ENCODE measurements at regions not wholly inside any gene's neighbourhood (a gene's known extent, or its start where the extent isn't known, plus 50 kb on each side); places are given as distances from the start of the nearest gene placed in this dataset.

DNA sequence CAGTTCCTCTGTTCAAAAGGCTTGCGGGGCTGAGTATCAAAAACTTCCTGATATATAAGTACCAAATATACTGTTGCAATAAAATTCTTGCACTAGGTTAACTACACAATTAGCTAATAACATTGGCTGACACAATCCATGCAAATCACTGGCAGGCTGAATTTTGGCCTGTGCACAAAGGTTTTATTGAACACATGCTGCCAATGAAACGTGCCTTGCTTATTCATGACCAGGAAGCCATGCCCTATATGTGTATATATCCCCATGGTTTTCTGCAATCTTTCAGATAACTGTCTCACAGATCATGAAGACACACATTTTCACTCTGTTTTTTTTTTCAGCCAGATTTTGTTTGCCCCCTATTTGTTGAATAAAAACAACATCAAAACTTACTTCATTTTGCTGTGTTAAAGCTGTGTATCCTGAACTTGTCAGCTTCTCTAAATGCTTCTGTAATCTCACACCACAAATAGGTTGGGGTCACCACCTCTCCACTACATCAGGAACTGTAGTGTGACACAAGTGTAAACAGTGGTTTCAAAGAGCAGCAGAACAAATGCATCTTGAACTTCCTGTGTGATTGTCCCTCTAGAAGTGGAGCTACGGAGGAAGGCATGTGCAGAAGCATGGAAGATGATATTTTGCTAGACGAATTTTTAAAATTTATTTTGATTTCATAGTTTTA, 920.7 kb upstream of the NR2F2 start:
- no CpG with 5 or more reads among the region's 4 CpGs for WGBS (ENCODE audit: extremely low coverage, insufficient coverage, low lambda C conversion rate)
- no peak for DNase-seq
- H2AK5ac ChIP-seq (ENCODE audit: low read length) = no peak overlapping the region

DNA sequence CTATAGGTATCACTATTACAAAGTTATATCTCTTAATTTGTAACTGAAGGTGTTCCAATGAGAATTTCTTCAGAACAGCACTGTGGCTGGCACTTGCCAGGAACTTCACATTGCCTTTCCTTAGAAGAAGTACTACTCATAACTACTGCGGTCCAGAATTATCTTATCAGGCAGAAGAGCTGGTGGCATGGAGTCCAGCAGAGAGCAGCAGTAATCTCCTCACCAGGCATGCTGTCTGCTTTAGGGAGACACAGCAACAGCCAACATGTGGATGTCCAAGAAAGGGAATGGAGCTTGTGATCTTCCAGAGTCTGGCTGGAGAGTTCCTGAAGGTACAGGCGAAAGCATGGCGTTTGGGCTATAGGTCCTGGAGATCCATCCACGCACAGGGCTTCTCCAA, 919.7 kb upstream of the NR2F2 start:
- Histone ChIP-seq H3K79me1 (ENCODE audit: low read length) (no peaks in the 10 kb centered on the region), H2BK120ac (ENCODE audit: low read depth, low read length) (no peak overlapping the region), H4K5ac (ENCODE audit: low read length) (no peak overlapping the region), H3K4me1 (ENCODE audit: control insufficient read depth, low read depth, low read length) (no peaks in the 10 kb centered on the region), H3K23ac (ENCODE audit: low read length) (no peak overlapping the region), H3K27ac (ENCODE audit: low read depth, low read length) (no peak overlapping the region), H3K79me2 (ENCODE audit: control insufficient read depth, insufficient read depth, low read length) (no peaks in the 10 kb centered on the region), H2BK5ac (ENCODE audit: low read length) (no peak overlapping the region), H2BK15ac (replicated peaks; ENCODE audit: low read depth) (no peak overlapping the region), H3K9ac (ENCODE audit: low read length) (no peak overlapping the region), H3K27me3 (ENCODE audit: insufficient read depth, low read length, poor library complexity) (no peaks in the 10 kb centered on the region), H3K4ac (ENCODE audit: low read depth, low read length) (no peak overlapping the region), H3K4me3 (ENCODE audit: low read length) (no peak overlapping the region), H4K8ac (ENCODE audit: low read depth, low read length) (no peak overlapping the region), H3K56ac (ENCODE audit: low read length) (no peak overlapping the region), H2AK5ac (ENCODE audit: low read length) (no peak overlapping the region), H3K18ac (ENCODE audit: low read length) (no peak overlapping the region), H3K36me3 (ENCODE audit: control insufficient read depth, insufficient read depth, low read length) (no peaks in the 10 kb centered on the region), H3K4me2 (ENCODE audit: low read length) (no peak overlapping the region)
- WGBS (ENCODE audit: extremely low coverage, insufficient coverage, low lambda C conversion rate) = no CpG with 5 or more reads among the region's 4 CpGs
- DNase-seq = peak; percentile 10

More for the DNA sequence above, 920.7 kb upstream of the NR2F2 start:
- H3K4me1 ChIP-seq (ENCODE audit: control insufficient read depth, low read depth, low read length) = no peaks in the 10 kb centered on the region
- H2BK5ac ChIP-seq (ENCODE audit: low read length) = no peak overlapping the region
- H3K27me3 ChIP-seq (ENCODE audit: insufficient read depth, low read length, poor library complexity) = no peaks in the 10 kb centered on the region
- H3K56ac ChIP-seq (ENCODE audit: low read length) = no peak overlapping the region
- no peak overlapping the region for H3K4ac ChIP-seq (ENCODE audit: low read depth, low read length)
- no peak overlapping the region for H3K4me3 ChIP-seq (ENCODE audit: low read length)
- no peaks in the 10 kb centered on the region for H3K79me2 ChIP-seq (ENCODE audit: control insufficient read depth, insufficient read depth, low read length)
- H3K79me1 ChIP-seq (ENCODE audit: low read length) = no peaks in the 10 kb centered on the region
- no peak overlapping the region for H4K5ac ChIP-seq (ENCODE audit: low read length)
- H2BK15ac ChIP-seq (replicated peaks; ENCODE audit: low read depth) = no peak overlapping the region
- no peak overlapping the region for H3K18ac ChIP-seq (ENCODE audit: low read length)
- no peak overlapping the region for H4K8ac ChIP-seq (ENCODE audit: low read depth, low read length)
- no peak overlapping the region for H3K4me2 ChIP-seq (ENCODE audit: low read length)
- no peaks in the 10 kb centered on the region for H3K36me3 ChIP-seq (ENCODE audit: control insufficient read depth, insufficient read depth, low read length)
- H2BK120ac ChIP-seq (ENCODE audit: low read depth, low read length) = no peak overlapping the region
- no peak overlapping the region for H3K23ac ChIP-seq (ENCODE audit: low read length)
- H3K9ac ChIP-seq (ENCODE audit: low read length) = no peak overlapping the region
- no peak overlapping the region for H3K27ac ChIP-seq (ENCODE audit: low read depth, low read length)

DNA sequence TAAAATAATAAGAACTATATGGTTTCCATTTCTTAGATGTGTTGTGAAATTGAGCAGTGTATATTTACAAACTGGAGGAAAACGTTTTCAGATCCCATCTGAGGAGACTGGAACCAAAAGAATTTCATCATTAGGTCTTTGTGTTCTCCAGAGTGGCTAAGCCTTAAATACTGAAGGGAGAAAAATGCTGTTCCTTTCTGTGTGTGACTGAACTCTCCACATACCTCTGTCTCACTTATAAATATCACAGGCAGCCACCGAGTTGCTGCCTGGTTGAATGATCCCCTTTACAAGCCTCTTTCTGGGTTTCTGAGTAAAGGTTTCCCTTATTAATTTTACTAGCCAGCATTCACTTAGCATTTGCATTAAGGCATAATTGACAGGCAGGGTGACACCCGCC, 913.9 kb upstream of the NR2F2 start:
- no peak overlapping the region for H2AK5ac ChIP-seq (ENCODE audit: low read length)
- H2BK5ac ChIP-seq (ENCODE audit: low read length) = no peak overlapping the region
- H3K4me2 ChIP-seq (ENCODE audit: low read length) = no peak overlapping the region
- H3K79me2 ChIP-seq (ENCODE audit: control insufficient read depth, insufficient read depth, low read length) = no peaks in the 10 kb centered on the region
- WGBS (ENCODE audit: extremely low coverage, insufficient coverage, low lambda C conversion rate) = no CpG with 5 or more reads among the region's 3 CpGs
- H3K23ac ChIP-seq (ENCODE audit: low read length) = no peak overlapping the region
- no peak overlapping the region for H3K9ac ChIP-seq (ENCODE audit: low read length)
- no peaks in the 10 kb centered on the region for H3K4me1 ChIP-seq (ENCODE audit: control insufficient read depth, low read depth, low read length)
- no peak overlapping the region for H3K27ac ChIP-seq (ENCODE audit: low read depth, low read length)
- H3K27me3 ChIP-seq (ENCODE audit: insufficient read depth, low read length, poor library complexity) = no peaks in the 10 kb centered on the region
- H4K5ac ChIP-seq (ENCODE audit: low read length) = no peak overlapping the region
- no peaks in the 10 kb centered on the region for H3K36me3 ChIP-seq (ENCODE audit: control insufficient read depth, insufficient read depth, low read length)
- H4K8ac ChIP-seq (ENCODE audit: low read depth, low read length) = no peak overlapping the region
- H3K4ac ChIP-seq (ENCODE audit: low read depth, low read length) = no peak overlapping the region
- no peak for DNase-seq
- H3K4me3 ChIP-seq (ENCODE audit: low read length) = no peak overlapping the region
- no peak overlapping the region for H3K18ac ChIP-seq (ENCODE audit: low read length)
- no peak overlapping the region for H2BK15ac ChIP-seq (replicated peaks; ENCODE audit: low read depth)
- no peak overlapping the region for H3K56ac ChIP-seq (ENCODE audit: low read length)
- no peak overlapping the region for H2BK120ac ChIP-seq (ENCODE audit: low read depth, low read length)
- H3K79me1 ChIP-seq (ENCODE audit: low read length) = no peaks in the 10 kb centered on the region

DNA sequence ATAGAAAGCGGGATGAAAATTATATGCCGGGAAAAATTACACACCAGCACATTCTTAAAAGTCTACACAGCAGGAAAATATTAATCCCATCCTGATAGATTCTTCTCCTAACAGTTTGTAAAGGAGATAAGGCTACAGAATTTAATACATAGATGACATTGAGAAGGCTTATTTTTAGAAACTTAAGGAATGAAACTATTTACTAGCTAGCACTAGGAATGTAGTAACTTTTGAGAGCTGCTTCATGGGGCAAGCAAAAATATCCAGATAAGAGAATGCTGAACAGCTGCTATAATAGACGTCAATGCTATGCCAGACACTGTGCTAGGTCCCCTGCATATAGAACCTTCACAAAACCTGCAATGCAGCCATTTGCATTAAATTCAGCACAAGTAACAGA, 912.7 kb upstream of the NR2F2 start:
- Histone ChIP-seq H3K18ac (ENCODE audit: low read length) (no peak overlapping the region), H3K4me2 (ENCODE audit: low read length) (no peak overlapping the region), H3K4me3 (ENCODE audit: low read length) (no peak overlapping the region), H2BK15ac (replicated peaks; ENCODE audit: low read depth) (no peak overlapping the region), H4K5ac (ENCODE audit: low read length) (no peak overlapping the region), H3K4ac (ENCODE audit: low read depth, low read length) (no peak overlapping the region), H3K56ac (ENCODE audit: low read length) (no peak overlapping the region), H3K4me1 (ENCODE audit: control insufficient read depth, low read depth, low read length) (no peaks in the 10 kb centered on the region), H2BK5ac (ENCODE audit: low read length) (no peak overlapping the region), H3K79me2 (ENCODE audit: control insufficient read depth, insufficient read depth, low read length) (no peaks in the 10 kb centered on the region), H3K9ac (ENCODE audit: low read length) (no peak overlapping the region), H2AK5ac (ENCODE audit: low read length) (no peak overlapping the region), H4K8ac (ENCODE audit: low read depth, low read length) (no peak overlapping the region), H3K27ac (ENCODE audit: low read depth, low read length) (no peak overlapping the region), H2BK120ac (ENCODE audit: low read depth, low read length) (no peak overlapping the region), H3K23ac (ENCODE audit: low read length) (no peak overlapping the region), H3K27me3 (ENCODE audit: insufficient read depth, low read length, poor library complexity) (no peaks in the 10 kb centered on the region), H3K79me1 (ENCODE audit: low read length) (no peaks in the 10 kb centered on the region), H3K36me3 (ENCODE audit: control insufficient read depth, insufficient read depth, low read length) (no peaks in the 10 kb centered on the region)
- DNase-seq = no peak
- WGBS (ENCODE audit: extremely low coverage, insufficient coverage, low lambda C conversion rate) = no CpG with 5 or more reads among the region's 3 CpGs

DNA sequence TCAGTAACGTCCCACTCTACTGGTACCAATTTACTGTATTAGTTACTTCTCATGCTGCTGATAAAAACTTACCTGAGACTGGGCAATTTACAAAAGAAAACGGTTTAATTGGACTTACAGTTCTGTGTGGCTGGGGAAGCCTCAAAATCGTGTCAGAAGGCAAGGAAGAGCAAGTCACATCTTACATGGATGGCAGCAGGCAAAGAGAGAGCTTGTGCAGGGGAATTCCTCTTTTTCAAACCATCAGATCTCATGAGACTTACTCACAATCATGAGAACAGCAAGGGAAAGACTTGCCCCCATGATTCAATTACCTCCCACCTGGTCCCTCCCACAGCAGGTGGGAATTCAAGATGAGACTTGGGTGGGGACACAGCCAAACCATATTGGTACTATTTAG, 908.2 kb upstream of the NR2F2 start:
- Histone ChIP-seq H3K23ac (ENCODE audit: low read length) (no peak overlapping the region), H3K56ac (ENCODE audit: low read length) (no peak overlapping the region), H3K4me1 (ENCODE audit: control insufficient read depth, low read depth, low read length) (no peaks in the 10 kb centered on the region), H3K27ac (ENCODE audit: low read depth, low read length) (no peak overlapping the region), H3K4me2 (ENCODE audit: low read length) (no peak overlapping the region), H3K4ac (ENCODE audit: low read depth, low read length) (no peak overlapping the region), H3K79me2 (ENCODE audit: control insufficient read depth, insufficient read depth, low read length) (no peaks in the 10 kb centered on the region), H2BK15ac (replicated peaks; ENCODE audit: low read depth) (no peak overlapping the region), H3K36me3 (ENCODE audit: control insufficient read depth, insufficient read depth, low read length) (no peaks in the 10 kb centered on the region), H2AK5ac (ENCODE audit: low read length) (no peak overlapping the region), H2BK5ac (ENCODE audit: low read length) (no peak overlapping the region), H3K79me1 (ENCODE audit: low read length) (no peaks in the 10 kb centered on the region), H4K5ac (ENCODE audit: low read length) (no peak overlapping the region), H2BK120ac (ENCODE audit: low read depth, low read length) (no peak overlapping the region), H3K18ac (ENCODE audit: low read length) (no peak overlapping the region), H3K4me3 (ENCODE audit: low read length) (no peak overlapping the region), H4K8ac (ENCODE audit: low read depth, low read length) (no peak overlapping the region), H3K9ac (ENCODE audit: low read length) (no peak overlapping the region), H3K27me3 (ENCODE audit: insufficient read depth, low read length, poor library complexity) (no peaks in the 10 kb centered on the region)
- WGBS (ENCODE audit: extremely low coverage, insufficient coverage, low lambda C conversion rate) = no CpG with 5 or more reads among the region's 3 CpGs
- DNase-seq = no peak

DNA sequence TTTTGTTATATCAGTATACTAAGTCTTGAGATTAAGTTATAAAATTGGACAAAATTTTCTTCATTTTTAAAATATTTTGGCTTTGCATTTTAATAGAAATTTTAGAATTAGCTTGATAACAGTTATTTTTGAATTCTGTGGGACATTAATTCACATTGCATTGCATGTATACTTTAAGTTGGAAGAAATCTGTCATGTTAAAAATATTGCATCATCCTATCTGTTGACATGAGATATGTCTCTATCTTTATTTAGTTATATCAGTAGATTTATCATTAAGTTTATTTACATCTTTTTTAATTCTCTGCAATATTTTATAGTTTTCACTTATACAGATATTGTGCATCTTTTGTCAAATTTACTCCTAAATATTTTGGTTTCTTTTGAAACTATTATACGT, 904.6 kb upstream of the NR2F2 start:
- H2BK15ac ChIP-seq (replicated peaks; ENCODE audit: low read depth) = no peak overlapping the region
- no peaks in the 10 kb centered on the region for H3K79me2 ChIP-seq (ENCODE audit: control insufficient read depth, insufficient read depth, low read length)
- no peak overlapping the region for H4K5ac ChIP-seq (ENCODE audit: low read length)
- no peak for DNase-seq
- no peak overlapping the region for H3K18ac ChIP-seq (ENCODE audit: low read length)
- H3K27me3 ChIP-seq (ENCODE audit: insufficient read depth, low read length, poor library complexity) = no peaks in the 10 kb centered on the region
- H2BK120ac ChIP-seq (ENCODE audit: low read depth, low read length) = no peak overlapping the region
- no peak overlapping the region for H2AK5ac ChIP-seq (ENCODE audit: low read length)
- no peak overlapping the region for H3K9ac ChIP-seq (ENCODE audit: low read length)
- H3K4ac ChIP-seq (ENCODE audit: low read depth, low read length) = no peak overlapping the region
- H3K36me3 ChIP-seq (ENCODE audit: control insufficient read depth, insufficient read depth, low read length) = no peaks in the 10 kb centered on the region
- H3K79me1 ChIP-seq (ENCODE audit: low read length) = no peaks in the 10 kb centered on the region
- no peaks in the 10 kb centered on the region for H3K4me1 ChIP-seq (ENCODE audit: control insufficient read depth, low read depth, low read length)
- no peak overlapping the region for H3K56ac ChIP-seq (ENCODE audit: low read length)
- H3K27ac ChIP-seq (ENCODE audit: low read depth, low read length) = no peak overlapping the region
- H3K23ac ChIP-seq (ENCODE audit: low read length) = no peak overlapping the region
- H3K4me2 ChIP-seq (ENCODE audit: low read length) = no peak overlapping the region
- no peak overlapping the region for H4K8ac ChIP-seq (ENCODE audit: low read depth, low read length)
- no peak overlapping the region for H3K4me3 ChIP-seq (ENCODE audit: low read length)
- no peak overlapping the region for H2BK5ac ChIP-seq (ENCODE audit: low read length)
- WGBS (ENCODE audit: extremely low coverage, insufficient coverage, low lambda C conversion rate) = no CpG with 5 or more reads among the region's 1 CpG
